Nephron progenitor cell (in vitro differentiated cells): ENCODE measurements at regions not wholly inside any gene's neighbourhood (a gene's known extent, or its start where the extent isn't known, plus 50 kb on each side); places are given as distances from the start of the nearest gene placed in this dataset.
A peak's percentile ranks its signal among the peaks of the same experiment; 100 is the strongest.

ENCODE experiments used
- DNase-seq: peaks from one replicate; pipeline ENCODE4 v3.0.0; 2021
- H3K27ac Mint-ChIP-seq: 2 replicates; pipeline ENCODE4 v1.8.0; 2021; ENCODE audit warnings: mild to moderate bottlenecking, moderate library complexity, mixed read lengths
- H3K27me3 Mint-ChIP-seq: 2 replicates; pipeline ENCODE4 v1.8.0; 2021; ENCODE audit warnings: mild to moderate bottlenecking, low read depth, mixed read lengths; ENCODE audit not compliant: poor library complexity
- H3K36me3 Mint-ChIP-seq: 2 replicates; pipeline ENCODE4 v1.8.0; 2021; ENCODE audit warnings: low read depth, mixed read lengths
- H3K4me1 Mint-ChIP-seq: 2 replicates; pipeline ENCODE4 v1.8.0; 2021; ENCODE audit warnings: mixed read lengths
- H3K4me3 Mint-ChIP-seq: 2 replicates; pipeline ENCODE4 v1.8.0; 2021; ENCODE audit warnings: mild to moderate bottlenecking, moderate library complexity, mixed read lengths
- H3K9me3 Mint-ChIP-seq: 2 replicates; pipeline ENCODE4 v1.8.0; 2021; ENCODE audit warnings: mild to moderate bottlenecking, moderate library complexity, mixed read lengths
- TF ChIP-seq, protein P1 (sequence below): fragments of 200-600 bp; sonication (generic); IDR thresholded peaks from 2 replicates; pipeline ENCODE4 v1.5.0; 2021; ENCODE audit warnings: antibody characterized with exemption

DNA sequence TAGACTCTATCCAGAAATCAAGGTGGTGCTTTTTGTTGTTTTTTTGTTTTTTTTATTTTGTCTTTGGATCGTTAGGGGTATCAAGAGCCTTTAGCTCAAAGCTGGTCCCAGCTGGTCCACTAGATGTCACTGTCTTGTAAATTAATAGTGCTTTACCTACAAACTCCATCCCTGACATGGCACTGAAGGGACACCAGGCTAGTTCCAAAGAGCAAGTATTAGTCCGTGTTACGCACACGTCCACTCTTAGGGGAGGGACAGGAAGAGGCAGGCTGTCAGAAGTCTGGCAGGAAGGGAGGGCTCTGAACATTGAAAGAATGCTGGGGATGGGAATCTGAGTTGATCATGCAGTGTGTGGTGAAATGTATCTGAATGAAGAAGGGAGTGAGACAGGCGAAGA, 85.9 kb upstream of the CCBE1 start:
- peak; percentile 16 for DNase-seq
- Mint-ChIP-seq H3K27me3 (peaks cover 3% of the 10 kb centered on the region), H3K4me3 (no peak overlapping the region), H3K9me3 (no peaks in the 10 kb centered on the region), H3K4me1 (peaks cover 11% of the 10 kb centered on the region), H3K27ac (no peak overlapping the region), H3K36me3 (no peaks in the 10 kb centered on the region)
- TF ChIP-seq, protein P1, sequence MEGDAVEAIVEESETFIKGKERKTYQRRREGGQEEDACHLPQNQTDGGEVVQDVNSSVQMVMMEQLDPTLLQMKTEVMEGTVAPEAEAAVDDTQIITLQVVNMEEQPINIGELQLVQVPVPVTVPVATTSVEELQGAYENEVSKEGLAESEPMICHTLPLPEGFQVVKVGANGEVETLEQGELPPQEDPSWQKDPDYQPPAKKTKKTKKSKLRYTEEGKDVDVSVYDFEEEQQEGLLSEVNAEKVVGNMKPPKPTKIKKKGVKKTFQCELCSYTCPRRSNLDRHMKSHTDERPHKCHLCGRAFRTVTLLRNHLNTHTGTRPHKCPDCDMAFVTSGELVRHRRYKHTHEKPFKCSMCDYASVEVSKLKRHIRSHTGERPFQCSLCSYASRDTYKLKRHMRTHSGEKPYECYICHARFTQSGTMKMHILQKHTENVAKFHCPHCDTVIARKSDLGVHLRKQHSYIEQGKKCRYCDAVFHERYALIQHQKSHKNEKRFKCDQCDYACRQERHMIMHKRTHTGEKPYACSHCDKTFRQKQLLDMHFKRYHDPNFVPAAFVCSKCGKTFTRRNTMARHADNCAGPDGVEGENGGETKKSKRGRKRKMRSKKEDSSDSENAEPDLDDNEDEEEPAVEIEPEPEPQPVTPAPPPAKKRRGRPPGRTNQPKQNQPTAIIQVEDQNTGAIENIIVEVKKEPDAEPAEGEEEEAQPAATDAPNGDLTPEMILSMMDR: peak; percentile 39

DNA sequence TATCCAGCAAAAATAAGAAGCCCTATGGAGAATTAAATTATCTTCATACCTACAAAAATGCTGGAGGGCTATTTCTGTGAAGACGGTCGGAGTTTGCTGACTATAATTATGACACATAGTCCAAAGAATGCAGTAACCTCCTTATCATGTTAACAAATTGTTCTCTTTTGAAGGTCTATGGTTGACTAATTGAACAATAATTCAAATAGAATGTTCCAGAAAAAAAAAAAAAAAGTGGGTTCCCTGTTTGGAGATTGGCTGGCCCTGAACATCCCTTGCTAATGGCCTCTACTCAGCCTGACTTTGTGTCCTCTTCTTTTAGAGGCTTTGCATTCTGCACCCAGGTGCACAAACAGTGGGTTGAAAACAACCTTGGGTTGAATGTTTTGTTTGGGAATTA, 82.8 kb upstream of the CCBE1 start:
- H3K27me3 Mint-ChIP-seq: no peaks in the 10 kb centered on the region

DNA sequence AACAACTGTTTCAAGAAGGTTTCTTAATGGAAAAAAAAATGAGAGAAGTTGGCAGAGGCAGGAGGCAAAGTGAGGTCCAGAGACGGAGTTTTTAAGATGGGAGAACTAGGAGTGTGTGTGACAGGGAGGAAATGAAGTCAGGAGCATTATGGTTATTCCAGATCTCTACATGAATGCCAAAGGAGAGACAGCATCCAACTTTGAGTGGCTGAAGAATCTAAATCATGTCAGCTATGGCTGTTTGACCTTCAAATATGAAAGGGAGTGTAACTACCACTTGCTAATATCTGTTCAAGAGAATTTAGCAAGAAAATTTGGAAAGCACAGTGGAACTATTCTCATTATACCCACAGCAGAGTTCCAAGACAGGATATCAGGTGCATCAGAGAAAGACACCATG, 81.2 kb upstream of the CCBE1 start:
- Mint-ChIP-seq H3K9me3 (peaks cover 30% of the 10 kb centered on the region), H3K36me3 (no peaks in the 10 kb centered on the region), H3K4me3 (no peak overlapping the region), H3K27ac (no peak overlapping the region), H3K27me3 (no peaks in the 10 kb centered on the region), H3K4me1 (peaks cover 5% of the 10 kb centered on the region)
- DNase-seq: no peak
- TF ChIP-seq, protein P1: no peak

More for the DNA sequence above, 82.8 kb upstream of the CCBE1 start:
- H3K9me3 Mint-ChIP-seq: peaks cover 18% of the 10 kb centered on the region
- TF ChIP-seq, protein P1: no peak
- H3K36me3 Mint-ChIP-seq: no peaks in the 10 kb centered on the region
- DNase-seq: no peak
- no peak overlapping the region for H3K4me3 Mint-ChIP-seq
- peaks cover 7% of the 10 kb centered on the region for H3K4me1 Mint-ChIP-seq
- H3K27ac Mint-ChIP-seq: no peak overlapping the region

DNA sequence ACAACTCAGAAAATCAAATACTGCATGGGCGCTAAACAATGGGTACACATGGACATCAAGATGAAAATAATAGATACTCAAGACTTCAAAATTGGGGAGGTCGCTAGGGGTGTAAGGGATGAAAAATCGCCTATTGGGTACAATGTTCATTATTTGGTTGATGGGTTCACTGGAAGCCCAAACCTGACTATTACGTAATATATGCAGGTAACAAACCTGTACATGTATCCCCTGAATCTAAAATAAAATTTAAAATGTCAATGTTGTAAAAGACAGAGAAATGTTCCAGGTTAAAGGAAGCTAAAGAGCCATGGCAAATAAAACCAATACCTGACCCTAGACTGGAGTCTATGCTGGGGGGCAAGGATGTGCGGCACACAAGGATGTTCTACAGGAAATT, 80.4 kb upstream of the CCBE1 start:
- Mint-ChIP-seq H3K4me1 (no peaks in the 10 kb centered on the region), H3K9me3 (peaks cover 35% of the 10 kb centered on the region), H3K4me3 (no peak overlapping the region), H3K36me3 (no peaks in the 10 kb centered on the region), H3K27me3 (peaks cover under 1% of the 10 kb centered on the region), H3K27ac (no peak overlapping the region)
- TF ChIP-seq, protein P1: no peak
- no peak for DNase-seq

DNA sequence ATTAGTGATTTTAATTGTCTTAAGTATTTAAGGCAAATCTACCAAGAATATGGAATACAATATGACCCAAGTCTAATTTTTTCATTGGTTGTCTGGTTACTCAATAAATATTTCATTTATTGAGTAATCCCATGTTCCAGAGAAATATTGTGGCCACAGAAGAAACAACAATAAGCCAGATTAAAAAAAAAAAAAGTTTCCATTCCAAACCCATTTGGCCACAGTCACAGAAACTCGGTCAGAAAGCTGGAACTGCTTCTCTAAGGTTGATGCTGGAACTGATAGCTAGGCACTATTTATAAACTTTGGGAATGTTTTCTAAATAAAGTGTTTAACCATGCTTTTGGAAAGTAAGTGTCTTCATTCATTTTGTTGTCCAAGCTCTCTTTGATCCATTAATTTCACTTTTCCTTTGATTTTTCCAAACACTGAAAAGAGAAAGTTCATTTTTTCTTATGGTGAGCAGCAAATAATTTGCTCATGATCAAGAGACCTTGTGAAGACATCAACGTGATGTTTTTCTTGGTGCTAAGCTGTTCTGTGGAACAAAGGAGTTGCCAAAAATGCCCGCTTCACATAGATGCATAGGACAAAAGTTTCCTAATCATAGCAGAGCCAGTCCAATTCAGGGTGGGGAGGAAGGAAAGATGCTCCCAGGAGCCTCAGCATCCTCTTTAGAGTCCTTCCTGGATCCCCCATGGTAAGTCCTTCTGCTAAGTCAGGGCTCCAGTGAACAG, 72.1 kb upstream of the CCBE1 start:
- no peak overlapping the region for H3K27ac Mint-ChIP-seq
- DNase-seq: no peak
- H3K36me3 Mint-ChIP-seq: no peaks in the 10 kb centered on the region
- no peaks in the 10 kb centered on the region for H3K4me1 Mint-ChIP-seq
- peaks cover 13% of the 10 kb centered on the region for H3K27me3 Mint-ChIP-seq
- no peak overlapping the region for H3K4me3 Mint-ChIP-seq
- H3K9me3 Mint-ChIP-seq: peaks cover 24% of the 10 kb centered on the region
- TF ChIP-seq, protein P1: no peak

DNA sequence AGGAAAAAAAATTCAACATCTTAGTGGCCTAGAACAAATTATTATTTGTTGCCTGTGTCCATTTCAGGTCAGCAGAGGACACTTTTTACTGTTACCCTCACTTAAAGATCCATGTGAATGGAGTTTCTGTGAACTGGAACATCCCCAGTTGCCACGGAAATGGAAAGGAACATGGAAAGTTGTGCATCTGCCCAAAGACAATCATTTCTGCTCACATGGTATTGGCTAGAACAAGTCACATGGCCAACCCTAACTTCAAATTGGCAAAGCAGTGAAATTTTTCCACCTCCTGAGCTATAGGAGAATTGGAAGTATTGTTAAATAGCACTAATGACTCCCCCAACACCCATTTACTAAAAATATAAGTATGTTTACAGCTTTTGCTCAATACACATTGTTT, 71.2 kb upstream of the CCBE1 start:
- no peak overlapping the region for H3K27ac Mint-ChIP-seq
- no peak overlapping the region for H3K4me3 Mint-ChIP-seq
- H3K4me1 Mint-ChIP-seq: no peaks in the 10 kb centered on the region
- H3K27me3 Mint-ChIP-seq: peaks cover 13% of the 10 kb centered on the region
- TF ChIP-seq, protein P1: no peak
- H3K9me3 Mint-ChIP-seq: peaks cover 15% of the 10 kb centered on the region
- H3K36me3 Mint-ChIP-seq: no peaks in the 10 kb centered on the region
- no peak for DNase-seq
